ENCODE measurements at regions not wholly inside any gene's neighbourhood (a gene's known extent, or its start where the extent isn't known, plus 50 kb on each side); places are given as distances from the start of the nearest gene placed in this dataset.
A peak's percentile ranks its signal among the peaks of the same experiment; 100 is the strongest.

DNA sequence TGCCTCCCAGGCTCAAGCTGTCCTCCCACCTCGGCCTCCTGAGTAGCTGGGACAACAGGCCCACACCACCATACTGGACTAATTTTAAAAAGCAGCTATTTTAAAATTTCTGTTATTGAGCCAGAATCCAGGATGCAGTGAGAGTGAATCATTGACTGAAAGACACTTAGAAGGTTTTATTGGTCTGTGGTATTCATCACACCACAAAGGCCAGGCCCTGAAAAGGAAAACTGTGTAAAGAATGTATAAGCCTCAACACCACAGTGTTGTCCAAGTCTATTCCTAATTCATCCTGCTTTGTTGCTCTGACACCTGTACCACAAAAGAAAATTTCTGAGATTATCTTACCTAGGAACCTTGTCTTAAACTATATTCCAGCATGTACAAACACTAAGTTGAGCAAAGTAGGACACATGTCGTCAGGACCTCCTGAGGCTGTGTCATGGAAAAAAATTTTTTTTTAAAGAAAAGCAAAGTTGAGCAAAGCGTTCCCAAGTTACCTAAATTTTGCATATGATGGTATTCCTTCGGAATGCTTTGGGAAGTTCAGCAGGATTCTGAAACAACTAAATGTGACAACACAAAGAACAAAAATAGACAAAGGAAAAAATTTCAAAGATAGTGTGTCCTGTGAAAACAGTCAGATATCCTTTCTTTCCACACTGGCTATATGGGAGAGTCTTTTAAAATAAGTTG lies 129.6 kb upstream of the MKLN1 start:
- no peak for DNase-seq

- DNase-seq = no peak
Observed at GRCh38 chr7:131202451-131202850, 125.2 kb upstream of the MKLN1 start.

DNA sequence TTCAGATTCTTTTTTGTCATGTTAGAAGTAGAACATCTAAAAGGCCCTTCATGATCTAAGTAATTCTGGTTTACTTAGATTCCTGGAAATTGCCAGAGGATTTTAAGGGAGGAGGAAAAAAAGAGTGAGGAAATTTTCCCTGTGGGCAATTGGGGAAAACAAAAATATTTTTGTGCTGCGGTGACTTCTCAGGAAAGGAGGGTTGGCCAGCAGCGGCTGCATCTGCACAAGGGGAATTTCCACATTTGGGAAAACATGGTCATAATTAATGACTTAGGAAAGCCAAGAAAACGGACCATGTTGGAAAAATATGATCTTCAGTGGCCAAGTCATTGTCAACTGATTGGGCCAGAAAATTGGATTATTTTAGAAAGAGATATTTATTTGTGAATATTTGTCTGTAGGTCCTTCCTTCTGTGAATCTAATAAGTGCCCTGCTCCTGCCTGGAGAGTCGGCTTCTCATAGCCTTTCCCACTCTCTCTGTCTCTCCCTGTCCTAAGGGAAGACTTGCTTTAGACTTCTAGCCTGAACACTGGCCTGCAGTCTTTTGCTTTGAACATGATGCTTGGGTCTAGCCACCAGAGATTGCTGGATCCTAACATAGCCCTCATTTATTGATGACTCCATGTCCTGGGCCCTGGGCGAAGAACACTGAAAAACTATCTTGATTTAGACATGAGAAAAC lies 124.2 kb upstream of the MKLN1 start:
- DNase-seq = no peak

DNA sequence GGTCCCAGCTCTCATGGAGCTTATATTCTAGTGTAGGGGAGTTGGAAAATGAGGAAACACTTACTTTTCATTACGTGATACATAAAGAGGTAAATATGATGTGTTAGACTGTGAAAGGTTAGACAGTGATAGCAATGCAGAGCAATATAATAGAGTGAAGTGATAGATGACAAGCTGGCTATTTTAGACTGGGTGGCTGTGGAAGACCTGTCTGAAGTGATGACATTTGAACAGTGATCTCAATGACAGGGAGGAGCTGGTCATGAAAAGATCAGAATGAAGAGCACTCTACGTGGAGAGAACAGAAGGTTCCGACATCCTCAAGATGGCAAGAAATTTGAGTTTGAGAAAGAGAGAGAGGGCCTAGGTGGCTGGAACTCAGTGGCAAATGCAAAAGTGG lies 118.9 kb upstream of the MKLN1 start:
- DNase-seq = no peak

DNA sequence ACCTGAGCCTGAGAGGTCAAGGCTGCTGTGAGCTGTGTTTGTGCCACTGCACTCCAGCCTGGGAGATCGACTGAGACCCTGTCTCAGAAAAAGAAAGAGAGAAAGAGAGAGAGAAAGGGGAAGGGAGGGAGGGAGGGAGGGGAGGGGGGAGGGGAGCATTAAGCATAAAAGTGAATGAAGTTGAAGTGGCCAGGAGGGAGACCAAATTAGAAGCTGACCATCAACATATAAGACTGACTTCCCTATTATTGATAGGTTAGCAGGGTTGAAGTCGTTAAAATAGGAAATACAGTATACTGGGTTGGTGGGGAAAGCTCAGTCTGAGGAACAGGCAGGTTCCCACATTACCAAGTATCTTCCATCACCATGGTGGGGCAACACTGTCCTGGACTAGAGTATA lies 117.1 kb upstream of the MKLN1 start:
- no peak for DNase-seq

GRCh38 chr7:131211500-131211899 lies 116.2 kb upstream of the MKLN1 start:
- DNase-seq = no peak

- no peak for DNase-seq
Observed at GRCh38 chr7:131212114-131212513, 115.6 kb upstream of the MKLN1 start.

GRCh38 chr7:131218727-131219128 lies 108.9 kb upstream of the MKLN1 start:
- DNase-seq = no peak

GRCh38 chr7:131219312-131220041 lies 108.2 kb upstream of the MKLN1 start:
- DNase-seq = no peak

- no peak for DNase-seq
Observed at GRCh38 chr7:131221061-131221460, 106.6 kb upstream of the MKLN1 start.

DNA sequence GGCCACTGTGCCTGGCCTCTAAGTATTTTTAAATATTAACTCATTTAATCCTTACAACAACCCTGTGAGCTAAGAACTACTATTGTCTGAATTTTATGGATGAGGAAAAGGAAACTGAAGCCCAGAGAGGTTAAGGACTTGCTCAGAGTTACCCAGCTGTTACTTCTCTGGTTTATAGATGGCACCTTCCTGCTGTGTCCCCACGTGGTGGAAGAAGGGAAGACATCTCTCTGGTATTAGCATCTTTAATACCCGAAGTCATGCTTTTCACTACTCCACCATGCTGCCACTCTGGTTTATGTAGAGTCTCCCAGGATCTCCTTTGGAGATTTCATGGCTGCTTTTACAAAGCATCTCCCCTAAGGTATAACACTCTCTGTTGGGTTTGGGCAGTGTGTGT lies 105.5 kb upstream of the MKLN1 start:
- DNase-seq = no peak

- no peak for DNase-seq
Observed at GRCh38 chr7:131223151-131223550, 104.5 kb upstream of the MKLN1 start.

DNA sequence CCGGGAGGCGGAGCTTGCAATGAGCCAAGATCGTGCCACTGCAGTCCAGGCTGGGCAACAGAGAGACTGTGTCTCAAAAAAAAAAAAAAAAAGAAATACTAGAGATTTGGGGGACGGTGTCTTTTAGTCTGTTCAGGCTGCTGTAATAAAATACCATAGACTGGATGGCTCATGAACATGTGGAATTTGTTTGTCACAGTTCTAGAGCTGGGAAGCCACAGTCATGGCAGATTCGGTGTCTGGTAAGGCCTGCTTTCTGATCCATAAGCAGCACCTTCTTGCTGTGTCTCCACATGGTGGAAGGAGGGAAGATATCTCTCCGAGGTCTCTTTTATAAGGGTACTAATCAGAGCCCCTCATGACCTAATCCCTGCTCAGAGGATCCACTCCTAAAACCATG lies 102.7 kb upstream of the MKLN1 start:
- DNase-seq = no peak

DNA sequence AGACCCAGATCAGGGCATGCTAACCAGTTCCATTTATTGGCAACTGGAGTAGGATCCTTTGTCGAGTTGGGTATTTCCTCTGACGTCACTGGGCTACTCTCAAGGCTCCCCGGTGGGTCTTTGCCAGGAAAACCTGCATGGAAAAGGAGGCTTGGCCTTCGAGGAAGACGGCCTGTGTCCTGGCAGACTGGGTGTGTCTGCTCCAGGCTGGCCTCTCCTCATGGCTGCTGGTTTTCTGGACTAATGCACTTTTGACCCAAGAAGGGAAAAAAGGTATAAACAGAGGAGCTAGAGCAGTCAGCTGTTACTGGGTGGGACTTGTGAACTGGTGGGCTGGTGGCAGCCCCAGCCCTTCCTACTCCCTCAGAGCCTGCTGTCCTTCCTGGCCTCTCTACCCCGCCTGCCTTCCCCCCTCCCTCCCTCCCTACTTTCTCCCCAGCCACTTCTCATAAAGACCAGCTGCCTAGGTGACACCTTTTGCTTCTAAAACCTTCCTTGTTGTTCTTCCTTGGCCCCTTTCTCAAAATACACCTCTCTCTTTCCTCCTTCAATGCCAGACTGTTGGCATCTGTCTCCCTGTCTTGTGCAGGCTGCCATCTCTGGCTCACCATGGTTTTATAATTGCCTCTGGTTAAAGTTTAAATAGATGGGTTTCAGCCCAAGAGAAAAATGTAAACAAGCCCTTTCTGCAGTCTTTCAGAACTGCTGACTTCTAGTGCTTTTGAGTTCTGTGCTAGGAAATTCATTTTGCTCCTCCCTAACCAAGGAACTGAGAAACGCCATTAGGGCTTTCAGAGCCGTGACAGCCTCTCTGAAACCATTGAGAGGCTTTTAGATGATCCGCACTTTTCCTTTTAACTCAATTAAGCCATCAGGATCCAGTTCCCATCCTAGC lies 101.8 kb upstream of the MKLN1 start:
- DNase-seq = no peak

- DNase-seq = no peak
Observed at GRCh38 chr7:131226514-131226865, 101.2 kb upstream of the MKLN1 start.

GRCh38 chr7:131231381-131232220 lies 96.1 kb upstream of the MKLN1 start:
- no peak for DNase-seq

GRCh38 chr7:131232768-131233167 lies 94.9 kb upstream of the MKLN1 start:
- no peak for DNase-seq

GRCh38 chr7:131233193-131233592 lies 94.5 kb upstream of the MKLN1 start:
- no peak for DNase-seq

- DNase-seq = no peak
Observed at GRCh38 chr7:131234719-131235488, 92.8 kb upstream of the MKLN1 start.

- peak; percentile 40 to 74 for DNase-seq
Observed at GRCh38 chr7:131235489-131236317, 92.0 kb upstream of the MKLN1 start.

DNA sequence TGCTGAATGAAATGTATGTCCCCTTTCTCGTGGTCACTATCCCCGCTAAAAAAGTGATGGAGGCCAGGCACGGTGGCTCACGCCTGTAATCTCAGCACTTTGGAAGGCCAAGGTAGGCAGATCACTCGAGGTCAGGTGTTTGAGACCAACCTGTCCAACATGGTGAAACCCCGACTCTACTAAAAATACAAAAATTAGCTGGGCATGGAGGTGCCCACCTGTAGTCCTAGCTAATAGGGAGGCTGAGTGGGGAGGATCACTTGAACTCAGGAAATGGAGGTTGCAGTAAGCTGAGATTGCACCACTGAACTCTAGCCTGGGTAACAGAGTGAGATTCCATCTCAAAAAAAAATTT lies 91.4 kb upstream of the MKLN1 start:
- DNase-seq = no peak

All from NCI-H2081 (cell line).